ENCODE measurements at regions not wholly inside any gene's neighbourhood (a gene's known extent, or its start where the extent isn't known, plus 50 kb on each side); places are given as distances from the start of the nearest gene placed in this dataset.

- ATAC-seq: no peak
- no peak for DNase-seq (ENCODE audit: low spot score)
Observed at GRCh38 chr14:38777401-38777800, 325.6 kb downstream of the SEC23A start.

- DNase-seq (ENCODE audit: low spot score): no peak
- ATAC-seq: no peak
Observed at GRCh38 chr14:38775986-38776385, 327.0 kb downstream of the SEC23A start.

GRCh38 chr14:38774162-38774561 lies 328.9 kb downstream of the SEC23A start:
- no peak for DNase-seq (ENCODE audit: low spot score)
- no peak for ATAC-seq

GRCh38 chr14:38770251-38770650 lies 332.8 kb downstream of the SEC23A start:
- ATAC-seq: no peak

GRCh38 chr14:38762845-38763244 lies 340.2 kb downstream of the SEC23A start:
- DNase-seq (ENCODE audit: low spot score): no peak
- no peak for ATAC-seq

More at GRCh38 chr14:38770251-38770650, 332.8 kb downstream of the SEC23A start:
- no peak for DNase-seq (ENCODE audit: low spot score)

GRCh38 chr14:38762426-38762825 lies 340.6 kb downstream of the SEC23A start:
- no peak for DNase-seq (ENCODE audit: low spot score)
- ATAC-seq: no peak

- ATAC-seq (no peak), DNase-seq (ENCODE audit: low spot score) (no peak)
Observed at GRCh38 chr14:38761033-38761432, 342.0 kb downstream of the SEC23A start.

- no peak for ATAC-seq
Observed at GRCh38 chr14:38758661-38759060, 344.4 kb downstream of the SEC23A start.

GRCh38 chr14:38755036-38755435 lies 348.0 kb downstream of the SEC23A start:
- ATAC-seq: no peak

More at GRCh38 chr14:38758661-38759060, 344.4 kb downstream of the SEC23A start:
- no peak for DNase-seq (ENCODE audit: low spot score)

GRCh38 chr14:38752750-38753149 lies 350.3 kb downstream of the SEC23A start:
- DNase-seq (ENCODE audit: low spot score): no peak
- no peak for ATAC-seq

More at GRCh38 chr14:38755036-38755435, 348.0 kb downstream of the SEC23A start:
- DNase-seq (ENCODE audit: low spot score): no peak

GRCh38 chr14:38752341-38752740 lies 350.7 kb downstream of the SEC23A start:
- DNase-seq (ENCODE audit: low spot score) (no peak), ATAC-seq (no peak)

- no peak for ATAC-seq
- DNase-seq (ENCODE audit: low spot score): no peak
Observed at GRCh38 chr14:38751459-38751858, 351.6 kb downstream of the SEC23A start.

GRCh38 chr14:38749936-38750335 lies 353.1 kb downstream of the SEC23A start:
- ATAC-seq (no peak), DNase-seq (ENCODE audit: low spot score) (no peak)

- DNase-seq (ENCODE audit: low spot score) (no peak), ATAC-seq (no peak)
Observed at GRCh38 chr14:38745861-38746260, 357.2 kb downstream of the SEC23A start.

- no peak for ATAC-seq
Observed at GRCh38 chr14:38743966-38744584, 359.0 kb downstream of the SEC23A start.

GRCh38 chr14:38737686-38738407 lies 365.2 kb downstream of the SEC23A start:
- DNase-seq (ENCODE audit: low spot score) (no peak), ATAC-seq (no peak)

More at GRCh38 chr14:38743966-38744584, 359.0 kb downstream of the SEC23A start:
- DNase-seq (ENCODE audit: low spot score): no peak

- DNase-seq (ENCODE audit: low spot score) (no peak), ATAC-seq (no peak)
Observed at GRCh38 chr14:38735005-38735404, 368.0 kb downstream of the SEC23A start.

GRCh38 chr14:38731962-38732361 lies 371.1 kb downstream of the SEC23A start:
- DNase-seq (ENCODE audit: low spot score): no peak
- no peak for ATAC-seq

- DNase-seq (ENCODE audit: low spot score): no peak
- no peak for ATAC-seq
Observed at GRCh38 chr14:38730420-38730819, 372.6 kb downstream of the SEC23A start.

GRCh38 chr14:38727731-38728130 lies 375.3 kb downstream of the SEC23A start:
- DNase-seq (ENCODE audit: low spot score) (no peak), ATAC-seq (no peak)

GRCh38 chr14:38724621-38725020 lies 378.4 kb downstream of the SEC23A start:
- no peak for ATAC-seq
- no peak for DNase-seq (ENCODE audit: low spot score)

GRCh38 chr14:38723959-38724358 lies 379.1 kb downstream of the SEC23A start:
- DNase-seq (ENCODE audit: low spot score) (no peak), ATAC-seq (no peak)
